HepG2 (cell line): ENCODE measurements at regions not wholly inside any gene's neighbourhood (a gene's known extent, or its start where the extent isn't known, plus 50 kb on each side); places are given as distances from the start of the nearest gene placed in this dataset.

Source experiments
- ARID3A ChIP-seq: IDR thresholded peaks from 2 replicates; pipeline ENCODE4 v1.6.1; 2012; ENCODE audit warnings: low read depth, low read length, improper control_type of control experiment
- ATF1 ChIP-seq: IDR thresholded peaks from 2 replicates; pipeline ENCODE4 v1.6.1; 2016; ENCODE audit warnings: mild to moderate bottlenecking, control low read depth
- CEBPB ChIP-seq: IDR thresholded peaks from 2 replicates; pipeline ENCODE4 v1.6.1; 2011; ENCODE audit warnings: low read depth, low read length, improper control_type of control experiment, borderline replicate concordance
- JUN ChIP-seq: sonication (generic); formaldehyde crosslinking; IDR thresholded peaks from 2 replicates; pipeline ENCODE4 v1.4.0; 2020; ENCODE audit warnings: mild to moderate bottlenecking, missing genetic modification reagents
- MATR3 ChIP-seq: sonication (generic); formaldehyde crosslinking; IDR thresholded peaks from 2 replicates; pipeline ENCODE4 v1.4.0; 2020; ENCODE audit warnings: missing genetic modification reagents
- PREB ChIP-seq: sonication (generic); formaldehyde crosslinking; IDR thresholded peaks from 2 replicates; pipeline ENCODE4 v1.4.0; 2020; ENCODE audit warnings: missing genetic modification reagents
- RARA ChIP-seq: IDR thresholded peaks from 2 replicates; pipeline ENCODE4 v1.6.1; 2016; ENCODE audit warnings: missing genetic modification reagents, missing compliant biosample characterization
- SOX5 ChIP-seq: IDR thresholded peaks from 2 replicates; pipeline ENCODE4 v1.6.1; 2016; ENCODE audit warnings: borderline replicate concordance
- YEATS2 ChIP-seq: sonication (generic); formaldehyde crosslinking; IDR thresholded peaks from 2 replicates; pipeline ENCODE4 v1.4.0; 2020; ENCODE audit warnings: missing genetic modification reagents, borderline replicate concordance
- ZFP41 ChIP-seq: sonication (generic); formaldehyde crosslinking; IDR thresholded peaks from 2 replicates; pipeline ENCODE4 v1.4.0; 2020; ENCODE audit warnings: mild to moderate bottlenecking, missing genetic modification reagents, borderline replicate concordance
- ZNF205 ChIP-seq: IDR thresholded peaks from 2 replicates; pipeline ENCODE4 v1.6.1; 2018; ENCODE audit warnings: missing biosample characterization, missing genetic modification reagents
- ZNF558 ChIP-seq: sonication (generic); formaldehyde crosslinking; IDR thresholded peaks from 2 replicates; pipeline ENCODE4 v1.9.0; 2022; ENCODE audit warnings: mild to moderate bottlenecking, missing genetic modification reagents, borderline replicate concordance
- ZNF703 ChIP-seq: sonication (generic); formaldehyde crosslinking; IDR thresholded peaks from 2 replicates; pipeline ENCODE4 v1.5.1; 2020; ENCODE audit warnings: missing genetic modification reagents, mild to moderate bottlenecking, moderate library complexity, borderline replicate concordance
- ZNF780A ChIP-seq: sonication (generic); formaldehyde crosslinking; IDR thresholded peaks from 2 replicates; pipeline ENCODE4 v1.8.0; 2022; ENCODE audit warnings: mild to moderate bottlenecking, missing genetic modification reagents, moderate library complexity
- TF ChIP-seq, protein P1 (sequence below), 2 experiments: fragments of 450-650 bp in 1 of 2; sonication (generic) in 1 of 2; formaldehyde crosslinking in 1 of 2; IDR thresholded peaks; 2 replicates each; pipeline versions ENCODE4 v1.6.1 to v1.8.0; 2016 to 2022; ENCODE audit warnings: antibody characterized with exemption in 1 of 2, mild to moderate bottlenecking in 1 of 2, missing genetic modification reagents in 1 of 2
- TF ChIP-seq, protein P2 (sequence below): sonication (generic); formaldehyde crosslinking; IDR thresholded peaks from 2 replicates; pipeline ENCODE4 v1.8.0; 2022; ENCODE audit warnings: mild to moderate bottlenecking, missing genetic modification reagents, borderline replicate concordance

GRCh38 chr3:30476368-30477084 is 129.9 kb upstream of the TGFBR2 start (continued):
- TF ChIP-seq, protein P1, sequence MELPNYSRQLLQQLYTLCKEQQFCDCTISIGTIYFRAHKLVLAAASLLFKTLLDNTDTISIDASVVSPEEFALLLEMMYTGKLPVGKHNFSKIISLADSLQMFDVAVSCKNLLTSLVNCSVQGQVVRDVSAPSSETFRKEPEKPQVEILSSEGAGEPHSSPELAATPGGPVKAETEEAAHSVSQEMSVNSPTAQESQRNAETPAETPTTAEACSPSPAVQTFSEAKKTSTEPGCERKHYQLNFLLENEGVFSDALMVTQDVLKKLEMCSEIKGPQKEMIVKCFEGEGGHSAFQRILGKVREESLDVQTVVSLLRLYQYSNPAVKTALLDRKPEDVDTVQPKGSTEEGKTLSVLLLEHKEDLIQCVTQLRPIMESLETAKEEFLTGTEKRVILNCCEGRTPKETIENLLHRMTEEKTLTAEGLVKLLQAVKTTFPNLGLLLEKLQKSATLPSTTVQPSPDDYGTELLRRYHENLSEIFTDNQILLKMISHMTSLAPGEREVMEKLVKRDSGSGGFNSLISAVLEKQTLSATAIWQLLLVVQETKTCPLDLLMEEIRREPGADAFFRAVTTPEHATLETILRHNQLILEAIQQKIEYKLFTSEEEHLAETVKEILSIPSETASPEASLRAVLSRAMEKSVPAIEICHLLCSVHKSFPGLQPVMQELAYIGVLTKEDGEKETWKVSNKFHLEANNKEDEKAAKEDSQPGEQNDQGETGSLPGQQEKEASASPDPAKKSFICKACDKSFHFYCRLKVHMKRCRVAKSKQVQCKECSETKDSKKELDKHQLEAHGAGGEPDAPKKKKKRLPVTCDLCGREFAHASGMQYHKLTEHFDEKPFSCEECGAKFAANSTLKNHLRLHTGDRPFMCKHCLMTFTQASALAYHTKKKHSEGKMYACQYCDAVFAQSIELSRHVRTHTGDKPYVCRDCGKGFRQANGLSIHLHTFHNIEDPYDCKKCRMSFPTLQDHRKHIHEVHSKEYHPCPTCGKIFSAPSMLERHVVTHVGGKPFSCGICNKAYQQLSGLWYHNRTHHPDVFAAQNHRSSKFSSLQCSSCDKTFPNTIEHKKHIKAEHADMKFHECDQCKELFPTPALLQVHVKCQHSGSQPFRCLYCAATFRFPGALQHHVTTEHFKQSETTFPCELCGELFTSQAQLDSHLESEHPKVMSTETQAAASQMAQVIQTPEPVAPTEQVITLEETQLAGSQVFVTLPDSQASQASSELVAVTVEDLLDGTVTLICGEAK (IDR thresholded peaks at IDR 0.05): no peak
- TF ChIP-seq, protein P1 (CRISPR knock-in tag; IDR thresholded peaks at IDR 0.05): no peak
- TF ChIP-seq PREB: no peak
- no peak for TF ChIP-seq ZFP41 (CRISPR knock-in tag)
- TF ChIP-seq JUN (CRISPR knock-in tag): no peak
- TF ChIP-seq ZNF558 (CRISPR knock-in tag): no peak
- no peak for TF ChIP-seq ATF1 (CRISPR knock-in tag)
- TF ChIP-seq RARA (CRISPR knock-in tag): 0 out of 2 replicates have a peak, but pooled peaks have one; percentile 42
- no peak for TF ChIP-seq ZNF703
- TF ChIP-seq ARID3A: peak; percentile 83; the same call in 1 of the 2 replicates
- TF ChIP-seq CEBPB: peak; percentile 64; the same call in 1 of the 2 replicates
- TF ChIP-seq ZNF780A (CRISPR knock-in tag): no peak
- TF ChIP-seq SOX5 (CRISPR knock-in tag): peak; percentile 71; the same call in 1 of the 2 replicates
- TF ChIP-seq, protein P2, sequence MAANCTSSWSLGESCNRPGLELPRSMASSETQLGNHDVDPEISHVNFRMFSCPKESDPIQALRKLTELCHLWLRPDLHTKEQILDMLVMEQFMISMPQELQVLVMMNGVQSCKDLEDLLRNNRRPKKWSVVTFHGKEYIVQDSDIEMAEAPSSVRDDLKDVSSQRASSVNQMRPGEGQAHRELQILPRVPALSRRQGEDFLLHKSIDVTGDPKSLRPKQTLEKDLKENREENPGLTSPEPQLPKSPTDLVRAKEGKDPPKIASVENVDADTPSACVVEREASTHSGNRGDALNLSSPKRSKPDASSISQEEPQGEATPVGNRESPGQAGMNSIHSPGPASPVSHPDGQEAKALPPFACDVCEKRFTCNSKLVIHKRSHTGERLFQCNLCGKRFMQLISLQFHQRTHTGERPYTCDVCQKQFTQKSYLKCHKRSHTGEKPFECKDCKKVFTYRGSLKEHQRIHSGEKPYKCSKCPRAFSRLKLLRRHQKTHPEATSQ (CRISPR knock-in tag): peak; percentile 41; the same call in 1 of the 2 replicates
- no peak for TF ChIP-seq YEATS2 (CRISPR knock-in tag)
- no peak for TF ChIP-seq MATR3 (CRISPR knock-in tag)
- TF ChIP-seq ZNF205 (CRISPR knock-in tag): no peak
